Central memory CD8-positive, alpha-beta T cell (primary cell): ENCODE measurements at regions not wholly inside any gene's neighbourhood (a gene's known extent, or its start where the extent isn't known, plus 50 kb on each side); places are given as distances from the start of the nearest gene placed in this dataset.
"Not testable (repeated sequence)": the region's sequence is repeated elsewhere in the genome, so short reads cannot be mapped to it uniquely, and the experiment has no call there.

ENCODE experiments used
- ATAC-seq: fragments of 150-1000 bp; cut with Tn5 transposase; replicated peaks from 2 replicates; pipeline ENCODE4 v1.10.0; 2022; ENCODE audit warnings: mild to moderate bottlenecking, moderate FRiP score, moderate number of reproducible peaks; ENCODE audit not compliant: poor library complexity, severe bottlenecking; ENCODE audit errors: extremely low read depth
- DNase-seq, 2 donors: peaks; one replicate each; pipeline ENCODE4 v3.0.0; 2021; ENCODE audit warnings: low spot score in 2 of 2
- H3K27ac Mint-ChIP-seq: one replicate; pipeline ENCODE4 v1.8.0; 2022; ENCODE audit warnings: low read depth, mild to moderate bottlenecking, moderate library complexity, mixed read lengths
- H3K27me3 Mint-ChIP-seq: one replicate; pipeline ENCODE4 v1.8.0; 2022; ENCODE audit warnings: mixed read lengths
- H3K36me3 Mint-ChIP-seq: one replicate; pipeline ENCODE4 v1.8.0; 2022; ENCODE audit warnings: mild to moderate bottlenecking, moderate library complexity, mixed read lengths; ENCODE audit not compliant: insufficient read depth
- H3K4me1 Mint-ChIP-seq: one replicate; pipeline ENCODE4 v1.8.0; 2022; ENCODE audit warnings: mixed read lengths
- H3K4me3 Mint-ChIP-seq: one replicate; pipeline ENCODE4 v1.8.0; 2022; ENCODE audit warnings: mild to moderate bottlenecking, moderate library complexity, mixed read lengths
- H3K9me3 Mint-ChIP-seq: one replicate; pipeline ENCODE4 v1.8.0; 2022; ENCODE audit warnings: mixed read lengths

- peaks cover 26% of the 10 kb centered on the region for H3K4me1 Mint-ChIP-seq
- no peak for DNase-seq
- no peak overlapping the region for H3K27ac Mint-ChIP-seq
- H3K36me3 Mint-ChIP-seq = peaks cover 9% of the 10 kb centered on the region
- H3K27me3 Mint-ChIP-seq = no peaks in the 10 kb centered on the region
- no peaks in the 10 kb centered on the region for H3K9me3 Mint-ChIP-seq
- no peak for ATAC-seq
- H3K4me3 Mint-ChIP-seq = no peak overlapping the region
Measured at GRCh38 chr6:144634371-144634770, 349.2 kb downstream of the UTRN start.

DNA sequence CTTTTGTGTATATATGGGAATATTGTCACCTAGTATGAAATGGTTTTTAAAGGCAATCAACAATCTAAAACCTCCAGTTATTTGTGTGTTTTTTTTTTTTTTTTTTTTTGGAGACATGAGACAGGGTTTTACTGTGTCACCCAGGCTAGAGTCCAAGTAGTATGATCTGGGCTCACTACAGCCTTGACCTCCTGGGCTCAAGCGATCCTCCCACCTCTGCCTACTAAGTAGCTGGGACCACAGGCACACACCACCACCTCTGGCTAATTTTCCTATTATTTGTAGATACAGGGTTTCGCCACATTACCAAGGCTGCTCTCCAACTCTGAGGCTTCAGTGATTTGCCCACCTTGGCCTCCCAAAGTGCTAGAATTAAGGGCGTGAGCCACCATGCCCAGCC lies 349.9 kb downstream of the UTRN start:
- H3K27ac Mint-ChIP-seq = no peak overlapping the region
- H3K4me1 Mint-ChIP-seq = peaks cover 26% of the 10 kb centered on the region
- no peak overlapping the region for H3K4me3 Mint-ChIP-seq
- peaks cover 10% of the 10 kb centered on the region for H3K36me3 Mint-ChIP-seq
- DNase-seq (no peak), ATAC-seq (no peak)
- no peaks in the 10 kb centered on the region for H3K27me3 Mint-ChIP-seq
- no peaks in the 10 kb centered on the region for H3K9me3 Mint-ChIP-seq

GRCh38 chr6:144636025-144636424 lies 350.9 kb downstream of the UTRN start:
- not testable (repeated sequence) for H3K36me3 Mint-ChIP-seq, H3K27ac Mint-ChIP-seq, H3K4me3 Mint-ChIP-seq, ATAC-seq, DNase-seq, H3K27me3 Mint-ChIP-seq, H3K9me3 Mint-ChIP-seq
- H3K4me1 Mint-ChIP-seq = peaks cover 20% of the 10 kb centered on the region

DNA sequence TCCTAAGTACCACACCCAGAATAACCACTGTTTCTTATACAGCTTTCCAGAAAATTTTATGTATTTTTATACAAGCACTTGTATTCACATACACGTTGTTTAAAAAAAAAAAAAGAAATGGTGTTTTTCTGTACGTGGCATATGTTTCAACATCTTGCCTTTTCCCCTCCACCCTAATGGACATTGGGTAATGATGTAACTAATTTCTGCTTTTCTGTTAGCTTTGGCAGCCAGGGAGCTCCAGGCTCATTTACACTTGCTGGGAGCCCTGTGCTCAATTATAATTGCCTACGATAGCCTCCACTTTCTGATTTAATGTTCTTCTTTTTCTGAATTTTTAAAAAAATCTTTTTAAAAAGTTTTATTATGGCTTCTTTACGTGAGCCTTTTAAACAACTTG lies 352.4 kb downstream of the UTRN start:
- Mint-ChIP-seq H3K9me3 (no peaks in the 10 kb centered on the region), H3K27me3 (no peaks in the 10 kb centered on the region), H3K4me3 (no peak overlapping the region), H3K27ac (no peak overlapping the region), H3K36me3 (peaks cover 4% of the 10 kb centered on the region), H3K4me1 (peaks cover 24% of the 10 kb centered on the region)
- DNase-seq = no peak
- ATAC-seq = no peak

- Mint-ChIP-seq H3K27me3 (no peaks in the 10 kb centered on the region), H3K9me3 (no peaks in the 10 kb centered on the region), H3K27ac (no peak overlapping the region), H3K4me3 (no peak overlapping the region), H3K4me1 (peaks cover 24% of the 10 kb centered on the region), H3K36me3 (peaks cover 5% of the 10 kb centered on the region)
- no peak for ATAC-seq
- no peak for DNase-seq
Measured at GRCh38 chr6:144639654-144640053, 354.5 kb downstream of the UTRN start.

DNA sequence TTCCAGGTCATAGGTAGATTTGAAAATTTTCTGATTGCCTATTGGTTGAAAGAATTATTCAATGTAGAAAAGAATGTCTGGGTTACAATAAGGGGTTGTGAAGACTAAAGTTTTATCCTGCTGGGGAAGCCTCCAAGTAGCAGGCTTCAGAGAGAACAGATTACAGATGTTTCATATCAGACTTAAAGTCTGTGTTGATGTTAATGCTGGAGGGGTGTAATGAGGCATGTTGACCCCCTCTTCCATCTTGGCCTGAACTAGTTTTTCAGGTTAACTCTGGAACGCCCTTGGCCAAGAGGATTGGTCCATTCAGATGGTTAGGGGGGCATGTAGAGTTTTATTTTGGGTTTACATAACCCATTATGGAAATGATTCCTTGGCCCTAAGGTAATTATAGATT lies 356.2 kb downstream of the UTRN start:
- Mint-ChIP-seq H3K27ac (no peak overlapping the region), H3K9me3 (no peaks in the 10 kb centered on the region), H3K4me3 (no peak overlapping the region), H3K36me3 (peaks cover 8% of the 10 kb centered on the region), H3K4me1 (peaks cover 31% of the 10 kb centered on the region), H3K27me3 (no peaks in the 10 kb centered on the region)
- DNase-seq = no peak
- ATAC-seq = no peak

DNA sequence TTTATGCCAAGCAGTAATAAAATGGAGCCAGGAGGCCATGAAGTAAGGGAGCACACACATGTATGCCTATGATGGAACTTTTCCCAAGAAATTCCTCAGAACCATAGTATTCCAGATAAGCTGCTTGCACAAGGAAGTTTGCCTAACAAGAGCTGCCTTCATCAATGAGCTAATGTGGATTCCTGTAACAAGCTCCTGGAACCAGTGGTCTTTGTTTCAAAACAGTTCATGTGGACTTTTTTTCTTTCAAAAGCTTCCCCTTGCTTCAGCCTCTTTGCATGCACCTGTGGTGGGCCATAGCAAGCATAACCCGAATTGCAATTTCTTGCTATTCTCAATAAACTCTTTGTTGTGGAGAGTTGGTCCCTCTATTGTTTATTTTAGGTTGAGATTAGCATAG lies 359.6 kb downstream of the UTRN start:
- H3K27me3 Mint-ChIP-seq = no peaks in the 10 kb centered on the region
- H3K9me3 Mint-ChIP-seq = no peaks in the 10 kb centered on the region
- no peak overlapping the region for H3K27ac Mint-ChIP-seq
- H3K36me3 Mint-ChIP-seq = peaks cover 7% of the 10 kb centered on the region
- peaks cover 44% of the 10 kb centered on the region for H3K4me1 Mint-ChIP-seq
- no peak overlapping the region for H3K4me3 Mint-ChIP-seq
- ATAC-seq (no peak), DNase-seq (no peak)

DNA sequence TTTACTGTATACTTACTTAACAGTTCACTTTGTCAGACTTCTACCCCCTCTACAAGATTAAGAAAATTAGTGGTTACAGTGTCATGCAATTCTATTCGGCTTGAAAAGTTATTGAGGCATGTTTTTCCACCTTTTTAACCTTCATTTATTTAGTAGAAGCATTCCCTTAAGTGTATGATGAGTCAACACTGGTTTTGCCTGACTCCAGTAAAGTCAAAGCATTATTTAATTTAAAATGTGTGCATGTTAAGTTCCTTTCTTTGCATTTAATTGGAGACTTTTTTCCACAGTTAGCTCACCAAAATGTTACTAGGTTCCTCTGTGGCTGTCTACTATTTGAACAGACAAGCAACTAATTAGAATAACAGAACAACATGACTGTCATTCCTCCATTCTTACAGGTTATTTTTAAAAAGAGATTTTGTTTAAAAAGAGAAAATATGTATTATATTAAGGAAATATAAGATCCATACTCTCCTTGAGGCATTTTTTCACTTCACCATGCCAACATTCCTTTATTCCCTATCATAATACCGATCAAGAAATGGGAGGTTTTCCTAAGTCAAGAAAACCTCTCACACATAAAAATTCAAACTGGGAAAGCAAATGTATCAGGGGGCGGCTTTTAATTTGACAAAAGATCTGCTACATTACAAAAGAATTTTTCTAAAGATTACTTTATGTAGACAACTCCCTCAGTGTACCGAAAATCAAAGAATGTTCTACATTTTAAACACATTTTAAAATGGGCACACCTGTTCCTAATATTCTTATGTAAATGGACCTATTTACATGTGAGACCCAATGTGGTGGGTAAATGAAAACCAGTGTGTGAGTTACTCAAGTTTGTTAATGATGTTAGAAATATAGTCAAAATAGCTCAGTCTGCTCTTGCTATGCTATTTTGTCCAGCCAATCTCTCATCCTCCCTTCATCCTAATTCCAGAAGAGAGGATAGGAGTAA lies 361.2 kb downstream of the UTRN start:
- no peak for ATAC-seq
- no peak for DNase-seq
- H3K36me3 Mint-ChIP-seq = peaks cover 10% of the 10 kb centered on the region
- no peak overlapping the region for H3K4me3 Mint-ChIP-seq
- no peaks in the 10 kb centered on the region for H3K9me3 Mint-ChIP-seq
- peaks cover 42% of the 10 kb centered on the region for H3K4me1 Mint-ChIP-seq
- H3K27ac Mint-ChIP-seq = no peak overlapping the region
- no peaks in the 10 kb centered on the region for H3K27me3 Mint-ChIP-seq

DNA sequence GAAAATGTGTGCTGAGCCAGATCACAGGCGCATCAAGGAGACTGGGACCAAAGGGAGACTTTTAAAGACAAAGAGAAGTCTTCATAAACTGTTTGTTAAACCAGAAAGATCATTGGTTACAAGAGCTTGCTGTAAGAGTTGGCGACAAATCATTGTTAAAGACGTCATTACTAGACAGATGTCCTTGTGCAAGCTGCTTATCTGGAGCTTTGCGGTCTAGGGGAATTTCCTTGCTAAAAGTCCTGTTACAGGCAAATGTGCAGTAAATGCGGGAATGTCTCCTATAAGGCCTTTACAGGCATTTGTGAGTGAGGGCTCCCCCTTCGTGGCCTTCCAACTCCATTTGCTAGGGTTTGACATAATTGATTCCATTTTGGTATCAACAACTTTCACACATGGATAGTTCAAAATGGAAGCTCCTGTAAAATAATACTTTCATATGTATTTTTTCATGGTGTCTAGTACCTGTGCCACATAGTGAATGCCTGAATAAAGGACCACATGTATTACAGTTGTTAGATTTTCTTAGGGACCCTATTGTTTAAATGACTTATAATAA lies 362.4 kb downstream of the UTRN start:
- Mint-ChIP-seq H3K27me3 (no peaks in the 10 kb centered on the region), H3K9me3 (no peaks in the 10 kb centered on the region), H3K27ac (no peak overlapping the region), H3K36me3 (peaks cover 10% of the 10 kb centered on the region), H3K4me1 (peaks cover 48% of the 10 kb centered on the region), H3K4me3 (no peak overlapping the region)
- ATAC-seq = no peak
- DNase-seq = no peak

- peaks cover 8% of the 10 kb centered on the region for H3K36me3 Mint-ChIP-seq
- no peaks in the 10 kb centered on the region for H3K27me3 Mint-ChIP-seq
- peaks cover 51% of the 10 kb centered on the region for H3K4me1 Mint-ChIP-seq
- no peaks in the 10 kb centered on the region for H3K9me3 Mint-ChIP-seq
- no peak overlapping the region for H3K27ac Mint-ChIP-seq
- DNase-seq (no peak), ATAC-seq (no peak)
- no peak overlapping the region for H3K4me3 Mint-ChIP-seq
Measured at GRCh38 chr6:144647971-144648651, 363.0 kb downstream of the UTRN start.

- no peak overlapping the region for H3K27ac Mint-ChIP-seq
- no peaks in the 10 kb centered on the region for H3K27me3 Mint-ChIP-seq
- ATAC-seq = no peak
- H3K36me3 Mint-ChIP-seq = peaks cover 10% of the 10 kb centered on the region
- H3K4me1 Mint-ChIP-seq = peaks cover 59% of the 10 kb centered on the region
- no peak for DNase-seq
- no peak overlapping the region for H3K4me3 Mint-ChIP-seq
- H3K9me3 Mint-ChIP-seq = no peaks in the 10 kb centered on the region
Measured at GRCh38 chr6:144649085-144649484, 363.9 kb downstream of the UTRN start.

- H3K27me3 Mint-ChIP-seq = no peaks in the 10 kb centered on the region
- no peak overlapping the region for H3K4me3 Mint-ChIP-seq
- ATAC-seq (no peak), DNase-seq (no peak)
- peaks cover 7% of the 10 kb centered on the region for H3K36me3 Mint-ChIP-seq
- no peaks in the 10 kb centered on the region for H3K9me3 Mint-ChIP-seq
- peaks cover 64% of the 10 kb centered on the region for H3K4me1 Mint-ChIP-seq
- no peak overlapping the region for H3K27ac Mint-ChIP-seq
Measured at GRCh38 chr6:144651234-144651633, 366.1 kb downstream of the UTRN start.
